Calu3 (cell line): ENCODE measurements at regions not wholly inside any gene's neighbourhood (a gene's known extent, or its start where the extent isn't known, plus 50 kb on each side); places are given as distances from the start of the nearest gene placed in this dataset.

Source experiments
- BruUV-seq: library from RNA; stranded (reverse); fragments of 400-500 nt; replicated peaks from 2 replicates; lab custom pipeline; 2021; lab: Mats Ljungman, UMichigan
- CTCF ChIA-PET: fragments of 300-600 bp; sonication (Branson Sonifier 250); formaldehyde crosslinking; loops from one replicate; lab custom pipeline; 2022; ENCODE audit warnings: antibody characterized with exemption; lab: Charles Lee
- DNase-seq: peaks from one replicate; pipeline ENCODE4 v3.0.0; 2022
- H3K27ac Mint-ChIP-seq: one replicate; pipeline ENCODE4 v1.8.0; 2022; ENCODE audit warnings: mixed read lengths; ENCODE audit not compliant: unreplicated experiment
- H3K27me3 Mint-ChIP-seq: one replicate; pipeline ENCODE4 v1.8.0; 2022; ENCODE audit warnings: mixed read lengths; ENCODE audit not compliant: unreplicated experiment
- H3K36me3 Mint-ChIP-seq: one replicate; pipeline ENCODE4 v1.8.0; 2022; ENCODE audit warnings: mild to moderate bottlenecking, moderate library complexity, mixed read lengths; ENCODE audit not compliant: insufficient read depth, unreplicated experiment
- H3K4me1 Mint-ChIP-seq: one replicate; pipeline ENCODE4 v1.8.0; 2022; ENCODE audit warnings: mild to moderate bottlenecking, low read depth, mixed read lengths; ENCODE audit not compliant: unreplicated experiment
- H3K4me3 Mint-ChIP-seq: one replicate; pipeline ENCODE4 v1.8.0; 2022; ENCODE audit warnings: mild to moderate bottlenecking, low read depth, moderate library complexity, mixed read lengths; ENCODE audit not compliant: unreplicated experiment
- H3K9me3 Mint-ChIP-seq: one replicate; pipeline ENCODE4 v1.8.0; 2022; ENCODE audit warnings: low read depth, mixed read lengths; ENCODE audit not compliant: unreplicated experiment
- intact Hi-C: fragments of 100-400 bp; cut with micrococcal nuclease; formaldehyde crosslinking; loops from one replicate; pipeline ENCODE4 v1.10.0; 2022; ENCODE audit not compliant: unreplicated experiment
- TF ChIP-seq, protein P1 (sequence below): fragments of 200-600 bp; IDR thresholded peaks from one replicate; pipeline ENCODE4 v1.8.0; 2022; ENCODE audit warnings: antibody characterized with exemption; ENCODE audit not compliant: unreplicated experiment

GRCh38 chr5:114909424-114909823 is 260.3 kb downstream of the TRIM36 start:
- BruUV-seq = no TSS peak
- CTCF ChIA-PET = no interaction called here
- Mint-ChIP-seq H3K4me1 (no peaks in the 10 kb centered on the region), H3K27ac (no peak overlapping the region), H3K27me3 (no peaks in the 10 kb centered on the region), H3K9me3 (peaks cover 18% of the 10 kb centered on the region), H3K4me3 (no peak overlapping the region), H3K36me3 (no peaks in the 10 kb centered on the region)
- TF ChIP-seq, protein P1, sequence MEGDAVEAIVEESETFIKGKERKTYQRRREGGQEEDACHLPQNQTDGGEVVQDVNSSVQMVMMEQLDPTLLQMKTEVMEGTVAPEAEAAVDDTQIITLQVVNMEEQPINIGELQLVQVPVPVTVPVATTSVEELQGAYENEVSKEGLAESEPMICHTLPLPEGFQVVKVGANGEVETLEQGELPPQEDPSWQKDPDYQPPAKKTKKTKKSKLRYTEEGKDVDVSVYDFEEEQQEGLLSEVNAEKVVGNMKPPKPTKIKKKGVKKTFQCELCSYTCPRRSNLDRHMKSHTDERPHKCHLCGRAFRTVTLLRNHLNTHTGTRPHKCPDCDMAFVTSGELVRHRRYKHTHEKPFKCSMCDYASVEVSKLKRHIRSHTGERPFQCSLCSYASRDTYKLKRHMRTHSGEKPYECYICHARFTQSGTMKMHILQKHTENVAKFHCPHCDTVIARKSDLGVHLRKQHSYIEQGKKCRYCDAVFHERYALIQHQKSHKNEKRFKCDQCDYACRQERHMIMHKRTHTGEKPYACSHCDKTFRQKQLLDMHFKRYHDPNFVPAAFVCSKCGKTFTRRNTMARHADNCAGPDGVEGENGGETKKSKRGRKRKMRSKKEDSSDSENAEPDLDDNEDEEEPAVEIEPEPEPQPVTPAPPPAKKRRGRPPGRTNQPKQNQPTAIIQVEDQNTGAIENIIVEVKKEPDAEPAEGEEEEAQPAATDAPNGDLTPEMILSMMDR = no peak
- intact Hi-C loops = no loop called here
- DNase-seq = no peak

DNA sequence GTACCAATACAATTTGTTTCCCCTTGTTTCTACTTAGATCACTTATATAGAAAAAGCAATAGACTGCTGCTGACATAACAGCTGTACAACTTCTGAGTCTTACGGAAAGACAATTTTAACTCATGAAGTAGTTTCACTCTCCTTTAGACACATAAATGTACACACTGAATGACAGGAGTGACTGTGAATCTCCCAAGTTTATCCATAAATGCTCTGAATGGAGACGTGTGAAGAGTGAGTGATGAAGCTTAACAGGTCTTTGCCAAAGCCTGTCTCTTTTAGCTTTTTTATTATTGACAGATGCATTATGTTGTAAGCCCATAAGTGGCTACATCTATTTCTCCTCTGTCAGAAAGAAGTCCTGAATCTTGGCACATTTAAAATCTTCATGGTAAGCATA is 265.9 kb downstream of the TRIM36 start:
- H3K4me1 Mint-ChIP-seq = no peaks in the 10 kb centered on the region
- H3K36me3 Mint-ChIP-seq = no peaks in the 10 kb centered on the region
- peaks cover 9% of the 10 kb centered on the region for H3K9me3 Mint-ChIP-seq
- H3K27me3 Mint-ChIP-seq = no peaks in the 10 kb centered on the region
- H3K4me3 Mint-ChIP-seq = no peak overlapping the region
- no peak overlapping the region for H3K27ac Mint-ChIP-seq
- DNase-seq = no peak
- TF ChIP-seq, protein P1 = no peak
- no TSS peak for BruUV-seq
- CTCF ChIA-PET = no interaction called here
- intact Hi-C loops = no loop called here

DNA sequence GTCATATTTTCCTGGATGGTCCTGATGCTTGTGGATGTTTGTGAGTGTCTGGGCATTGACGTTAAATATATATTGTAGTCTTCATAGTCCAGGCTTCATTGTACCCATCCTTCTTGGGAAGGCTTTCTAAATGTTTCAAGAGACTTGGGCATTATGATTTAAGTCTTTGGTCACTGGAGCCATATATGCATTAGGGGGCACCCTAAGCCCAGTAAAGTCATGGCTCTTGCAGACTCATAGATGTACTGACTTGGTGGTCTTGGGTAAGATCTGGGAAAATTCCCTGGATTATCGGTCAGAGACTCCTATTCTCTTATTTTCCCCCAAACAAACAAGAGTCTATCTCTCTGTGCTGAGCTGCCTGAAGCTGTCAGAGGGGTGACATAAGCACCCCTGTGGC is 271.1 kb downstream of the TRIM36 start:
- TF ChIP-seq, protein P1 = no peak
- H3K36me3 Mint-ChIP-seq = no peaks in the 10 kb centered on the region
- intact Hi-C loops = no loop called here

GRCh38 chr5:114883675-114884074 is 286.0 kb downstream of the TRIM36 start:
- Mint-ChIP-seq H3K4me1 (no peaks in the 10 kb centered on the region), H3K36me3 (no peaks in the 10 kb centered on the region), H3K4me3 (no peak overlapping the region), H3K27ac (no peak overlapping the region), H3K27me3 (no peaks in the 10 kb centered on the region), H3K9me3 (peaks cover 14% of the 10 kb centered on the region)
- CTCF ChIA-PET = no interaction called here
- no TSS peak for BruUV-seq
- TF ChIP-seq, protein P1 = no peak
- intact Hi-C loops = no loop called here
- no peak for DNase-seq

More for the DNA sequence above, 271.1 kb downstream of the TRIM36 start:
- Mint-ChIP-seq H3K27me3 (no peaks in the 10 kb centered on the region), H3K27ac (no peak overlapping the region), H3K9me3 (peaks cover 9% of the 10 kb centered on the region), H3K4me3 (no peak overlapping the region), H3K4me1 (no peaks in the 10 kb centered on the region)
- no peak for DNase-seq
- no TSS peak for BruUV-seq
- CTCF ChIA-PET = no interaction called here
